G401.6 (cell line): ENCODE measurements at regions not wholly inside any gene's neighbourhood (a gene's known extent, or its start where the extent isn't known, plus 50 kb on each side); places are given as distances from the start of the nearest gene placed in this dataset.
"Not testable (repeated sequence)": the region's sequence is repeated elsewhere in the genome, so short reads cannot be mapped to it uniquely, and the experiment has no call there.

Experiments
- FAIRE-seq: peaks from 2 replicates; lab custom pipeline; 2012; peaks lifted over from hg19 to GRCh38; lab: Jason Lieb, UNC

DNA sequence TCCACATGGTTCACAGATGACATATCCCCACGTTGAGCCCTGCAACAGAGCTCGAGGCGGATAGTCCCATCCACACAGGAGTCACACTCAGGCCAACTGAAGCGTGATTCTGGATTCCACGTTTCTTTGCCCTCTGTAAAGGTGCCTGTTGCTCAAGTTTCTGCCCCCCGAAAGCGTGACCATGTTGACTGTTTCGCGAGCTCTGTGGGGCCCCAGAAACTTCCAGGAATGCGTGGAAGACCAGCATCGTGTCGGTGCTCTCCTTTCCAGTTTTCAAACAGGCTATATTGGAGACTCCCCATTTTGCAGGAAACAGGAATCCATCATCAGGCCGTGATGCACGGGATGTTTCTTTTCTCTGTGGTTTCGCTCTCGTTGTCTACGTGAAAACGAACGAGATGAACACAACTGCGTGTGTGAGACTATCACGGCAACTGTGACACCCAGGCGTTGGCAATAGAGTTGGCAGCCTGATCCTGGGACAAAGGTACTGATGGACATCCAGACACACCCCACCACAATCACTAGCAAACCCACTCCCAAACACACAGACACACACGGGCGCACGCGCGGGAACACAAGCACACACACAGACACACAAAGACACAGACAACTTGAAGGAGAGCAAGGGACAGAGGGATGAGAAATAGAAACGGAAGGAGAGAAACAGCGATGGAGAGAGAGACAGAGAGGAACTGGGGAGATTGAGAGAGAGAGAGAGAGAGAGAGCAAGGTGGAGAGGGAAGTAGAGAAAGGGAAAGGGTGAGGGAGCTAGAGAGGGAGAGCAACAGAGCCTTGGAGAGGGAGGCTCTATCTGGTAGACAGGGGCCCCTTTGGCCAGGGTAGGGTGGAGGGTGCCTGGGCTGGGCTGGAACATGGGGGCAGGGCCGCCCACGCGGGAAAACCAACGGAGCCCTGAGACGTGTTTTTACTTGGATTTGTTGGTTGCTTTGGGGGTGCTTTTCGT, 1609.3 kb downstream of the SPATA31A7 start:
- FAIRE-seq: not testable (repeated sequence)

DNA sequence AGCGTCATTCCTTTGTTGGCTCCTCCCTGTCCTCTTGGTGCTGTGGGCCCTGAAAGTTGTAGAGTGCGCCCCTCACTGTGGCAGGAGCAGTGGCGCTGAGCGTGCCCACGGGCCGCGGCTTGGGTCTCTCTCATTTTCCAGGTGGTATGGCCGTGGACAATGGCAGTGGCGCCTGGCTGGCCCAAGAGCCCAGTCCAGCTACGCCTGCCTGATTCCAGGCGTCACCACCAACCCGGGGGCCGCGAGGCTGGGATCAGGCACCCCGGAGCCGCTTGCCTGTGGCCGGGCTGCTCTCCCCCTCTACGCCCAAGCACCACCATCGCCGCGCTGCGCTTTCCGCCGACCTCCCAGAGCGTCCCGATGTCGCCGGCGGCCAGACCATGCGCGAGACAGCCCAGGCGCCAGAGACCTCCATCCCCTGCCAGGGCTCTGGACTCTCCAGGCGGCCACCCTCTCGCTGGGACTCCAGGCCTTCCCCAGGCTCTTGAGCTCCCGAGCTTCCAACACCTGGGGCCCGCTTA, 1610.1 kb downstream of the SPATA31A7 start:
- FAIRE-seq: not testable (repeated sequence)

- not testable (repeated sequence) for FAIRE-seq
These were observed 1610.9 kb downstream of the SPATA31A7 start for GRCh38 chr9:62800451-62801371.

DNA sequence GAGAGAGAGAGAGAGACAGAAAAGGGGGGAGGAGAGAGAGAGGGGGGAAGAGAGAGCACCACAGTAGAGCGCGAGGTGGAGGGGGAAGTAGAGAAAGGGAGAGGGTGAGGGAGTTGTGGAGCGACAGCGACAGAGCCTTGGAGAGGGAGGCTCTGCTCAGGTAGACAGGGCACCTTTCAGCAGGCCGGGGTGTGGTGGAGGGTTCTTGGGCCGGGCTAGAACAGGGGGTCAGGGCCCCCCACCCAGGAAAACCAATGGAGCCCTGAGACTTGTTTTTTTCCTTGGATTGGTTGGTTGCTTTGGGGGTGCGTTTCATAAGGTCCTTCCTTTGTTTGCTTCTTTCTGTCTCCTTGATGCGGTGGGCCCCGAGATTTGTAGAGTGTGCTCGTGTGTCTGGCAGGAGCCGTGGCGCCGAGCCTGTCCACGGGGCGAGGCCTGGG, 1611.6 kb downstream of the SPATA31A7 start:
- FAIRE-seq: not testable (repeated sequence)

DNA sequence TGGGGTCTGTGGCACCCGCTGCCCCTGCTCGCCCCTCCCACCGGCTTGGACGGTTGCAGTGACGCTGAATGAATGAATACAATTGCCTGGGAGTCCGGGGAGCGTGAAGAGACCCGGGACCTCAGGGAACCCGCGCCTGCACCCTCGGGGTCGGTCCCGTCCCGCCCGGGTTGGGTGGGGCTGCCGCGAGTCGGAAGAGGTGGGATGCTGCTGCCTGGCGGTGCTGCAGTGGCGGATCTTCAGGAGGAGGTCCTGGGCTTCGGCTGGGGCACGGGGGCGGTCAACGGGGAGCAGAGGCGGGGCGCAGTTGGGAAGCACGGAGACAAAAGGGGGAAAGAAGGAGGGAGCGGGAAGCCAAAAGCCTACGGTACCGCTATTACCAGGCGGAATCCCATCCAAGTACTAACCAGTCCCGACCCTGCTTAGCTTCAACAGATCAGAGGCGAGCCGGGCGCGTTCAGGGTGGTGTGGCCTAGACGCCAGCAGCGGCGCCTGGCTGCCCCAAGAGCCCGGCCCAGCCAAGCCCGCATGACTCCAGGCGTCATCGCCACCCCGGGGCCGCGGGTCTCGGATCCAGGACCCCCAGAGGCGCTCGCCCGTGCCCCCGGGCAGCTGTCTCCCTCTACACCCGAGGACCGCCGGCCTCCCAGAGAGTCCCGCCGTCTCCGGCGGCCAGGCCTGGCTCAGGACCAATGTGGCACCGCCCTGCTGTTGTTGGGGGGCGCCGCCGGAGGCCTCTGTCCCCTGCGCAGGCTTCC, 1612.3 kb downstream of the SPATA31A7 start:
- FAIRE-seq: not testable (repeated sequence)

GRCh38 chr9:62802719-62803079, 1612.9 kb downstream of the SPATA31A7 start:
- FAIRE-seq: not testable (repeated sequence)

- not testable (repeated sequence) for FAIRE-seq
These were observed 1613.3 kb downstream of the SPATA31A7 start for GRCh38 chr9:62803099-62803498.

- not testable (repeated sequence) for FAIRE-seq
These were observed 1614.5 kb downstream of the SPATA31A7 start for GRCh38 chr9:62804314-62804713.

DNA sequence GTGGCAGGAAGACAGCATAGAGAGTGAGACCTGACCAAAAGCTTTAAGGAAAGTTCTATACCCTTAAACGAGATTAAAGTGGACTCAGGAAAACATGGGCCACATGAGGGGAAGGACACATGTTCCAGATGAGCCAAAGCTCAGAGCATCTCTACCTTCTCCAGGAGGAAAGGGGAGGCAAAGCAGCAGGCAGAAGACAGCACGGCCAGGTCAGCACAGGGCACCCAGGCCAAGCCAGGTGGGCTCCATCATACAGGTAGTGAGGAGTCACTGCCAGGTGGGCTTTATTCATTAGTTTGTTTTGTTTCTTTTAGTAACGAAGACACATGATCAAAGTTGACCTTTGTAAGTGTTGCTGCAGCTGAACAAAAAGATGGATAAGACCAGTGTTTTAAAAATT, 1617.6 kb downstream of the SPATA31A7 start:
- FAIRE-seq: not testable (repeated sequence)

- FAIRE-seq: not testable (repeated sequence)
These were observed 1618.2 kb downstream of the SPATA31A7 start for GRCh38 chr9:62808081-62808480.

- FAIRE-seq: not testable (repeated sequence)
These were observed 1620.5 kb downstream of the SPATA31A7 start for GRCh38 chr9:62810318-62810717.

- not testable (repeated sequence) for FAIRE-seq
These were observed 1621.0 kb downstream of the SPATA31A7 start for GRCh38 chr9:62810811-62811315.

DNA sequence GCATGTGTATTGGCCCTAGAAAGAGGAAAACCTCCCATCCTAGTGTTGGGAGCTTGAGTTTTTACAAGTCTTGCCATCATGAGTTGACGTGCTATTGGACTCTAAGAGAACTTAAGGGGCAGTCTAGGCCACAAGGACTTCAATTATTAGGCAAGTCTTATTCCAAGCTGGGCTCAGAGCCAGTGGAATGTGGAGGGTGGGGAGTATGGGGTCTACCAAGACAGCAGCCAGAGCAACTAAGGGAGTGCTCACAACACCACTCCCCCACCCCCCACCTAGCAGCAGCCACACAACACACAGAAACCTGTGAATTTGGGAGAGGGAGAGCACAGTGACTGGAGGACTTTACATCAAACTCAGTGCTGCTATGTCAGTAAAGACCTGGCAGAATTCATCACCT, 1625.6 kb downstream of the SPATA31A7 start:
- FAIRE-seq: not testable (repeated sequence)

GRCh38 chr9:62816331-62816730, 1626.5 kb downstream of the SPATA31A7 start:
- FAIRE-seq: not testable (repeated sequence)

DNA sequence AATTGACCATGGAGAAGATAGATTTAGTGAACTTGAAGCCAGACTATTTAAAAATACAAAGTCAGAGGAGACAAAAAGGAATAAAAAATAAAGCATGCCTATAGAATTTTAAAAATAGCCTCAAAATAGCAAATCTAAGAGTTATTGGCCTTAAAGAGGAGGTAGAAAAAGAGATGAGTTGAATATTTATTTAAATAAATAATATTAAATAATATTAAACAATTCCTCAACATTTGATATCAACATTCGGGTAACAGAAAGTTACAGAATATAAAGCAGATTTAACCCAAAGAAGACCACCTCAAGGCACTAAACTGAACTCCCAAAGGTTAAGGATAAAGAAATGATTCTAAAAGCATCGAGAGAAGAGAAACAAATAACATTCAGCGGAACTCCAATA, 1627.4 kb downstream of the SPATA31A7 start:
- not testable (repeated sequence) for FAIRE-seq

DNA sequence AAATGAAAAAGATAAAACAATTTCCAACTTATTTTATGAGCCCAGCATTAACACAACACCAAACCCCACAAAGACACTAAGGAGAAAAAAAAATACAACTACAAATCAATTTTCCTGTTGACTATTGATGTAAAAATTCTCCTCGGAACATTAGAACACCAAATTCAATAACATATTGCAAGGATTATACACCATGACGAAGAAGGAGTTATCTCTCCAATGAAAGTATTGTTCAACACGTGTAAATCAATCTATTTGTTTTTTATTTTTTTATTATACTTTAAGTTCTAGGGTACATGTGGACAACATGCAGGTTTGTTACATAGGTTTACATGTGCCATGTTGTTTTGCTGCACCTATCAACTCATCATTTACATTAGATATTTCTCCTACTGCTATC, 1632.3 kb downstream of the SPATA31A7 start:
- FAIRE-seq: not testable (repeated sequence)

DNA sequence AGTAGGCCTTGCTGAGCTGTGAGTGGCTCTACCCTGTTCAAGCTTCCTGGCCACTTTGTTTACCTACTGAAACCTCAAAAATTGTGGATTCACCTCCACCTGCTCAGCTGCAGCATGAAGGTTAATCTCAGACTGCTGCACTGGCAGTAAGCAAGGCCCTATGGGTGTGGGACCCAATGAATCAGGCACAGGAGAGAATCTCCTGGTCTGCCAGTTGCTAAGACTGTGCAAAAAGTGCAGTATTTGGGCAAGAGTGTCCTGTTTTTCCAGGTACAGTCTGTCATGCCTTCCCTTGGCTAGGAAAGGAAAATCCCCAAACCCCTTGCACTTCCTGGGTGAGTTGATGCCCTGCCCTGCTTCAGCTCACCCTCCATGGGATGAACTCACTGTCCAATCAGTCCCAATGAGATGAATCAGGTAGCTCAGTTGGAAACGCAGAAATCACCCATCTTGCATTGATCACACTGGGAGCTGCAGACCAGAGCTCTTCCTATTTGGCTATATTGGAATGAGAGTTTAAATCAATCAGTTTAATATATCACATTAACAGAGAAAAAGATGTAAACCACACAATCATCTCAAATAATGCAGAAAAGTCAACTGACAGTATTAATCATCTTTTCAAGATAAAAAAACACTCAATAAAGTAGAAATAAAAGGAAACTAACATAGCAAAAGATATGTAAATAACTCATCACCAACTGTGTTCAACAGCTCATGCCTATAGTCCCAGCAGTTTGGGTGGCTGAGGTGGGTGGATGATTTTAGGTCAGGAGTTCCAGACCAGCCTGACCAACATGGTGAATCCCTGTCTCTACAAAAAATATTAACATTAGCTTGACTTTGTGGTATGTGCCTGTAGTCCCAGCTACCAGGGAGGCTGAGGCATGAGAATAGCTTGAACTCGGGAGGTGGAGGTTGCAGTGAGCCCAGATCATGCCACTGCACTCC, 1638.4 kb downstream of the SPATA31A7 start:
- FAIRE-seq: not testable (repeated sequence)

DNA sequence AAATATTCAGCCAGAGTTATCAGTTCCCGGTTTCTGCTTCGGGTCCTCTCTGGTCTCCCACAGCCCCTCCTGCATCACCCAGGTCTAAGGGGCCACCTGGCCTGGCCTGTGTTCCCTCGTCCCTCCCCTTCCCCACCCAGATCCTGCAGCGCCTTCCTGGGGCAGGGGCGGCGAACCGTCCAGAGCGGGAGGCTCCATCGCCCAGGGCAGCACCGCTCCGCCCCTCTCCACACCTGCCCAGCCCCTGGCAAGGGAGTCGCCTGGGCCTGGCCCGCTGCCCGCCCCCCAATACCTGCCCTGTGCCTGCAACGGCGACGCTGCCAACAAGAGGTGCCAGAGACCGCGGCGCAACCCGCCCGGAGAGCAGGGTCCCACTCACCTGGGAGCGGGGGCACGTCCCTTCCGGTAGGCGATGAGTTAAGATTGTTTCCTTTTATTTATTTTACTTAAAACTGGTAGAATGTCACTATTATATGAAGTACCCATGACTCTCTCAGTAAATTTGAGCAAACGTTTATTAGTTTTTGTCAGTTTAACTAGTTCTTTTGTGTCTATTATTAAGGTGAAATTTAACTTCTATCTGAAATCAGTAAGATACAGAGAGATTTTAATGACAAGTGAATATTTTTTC, 1641.1 kb downstream of the SPATA31A7 start:
- not testable (repeated sequence) for FAIRE-seq

DNA sequence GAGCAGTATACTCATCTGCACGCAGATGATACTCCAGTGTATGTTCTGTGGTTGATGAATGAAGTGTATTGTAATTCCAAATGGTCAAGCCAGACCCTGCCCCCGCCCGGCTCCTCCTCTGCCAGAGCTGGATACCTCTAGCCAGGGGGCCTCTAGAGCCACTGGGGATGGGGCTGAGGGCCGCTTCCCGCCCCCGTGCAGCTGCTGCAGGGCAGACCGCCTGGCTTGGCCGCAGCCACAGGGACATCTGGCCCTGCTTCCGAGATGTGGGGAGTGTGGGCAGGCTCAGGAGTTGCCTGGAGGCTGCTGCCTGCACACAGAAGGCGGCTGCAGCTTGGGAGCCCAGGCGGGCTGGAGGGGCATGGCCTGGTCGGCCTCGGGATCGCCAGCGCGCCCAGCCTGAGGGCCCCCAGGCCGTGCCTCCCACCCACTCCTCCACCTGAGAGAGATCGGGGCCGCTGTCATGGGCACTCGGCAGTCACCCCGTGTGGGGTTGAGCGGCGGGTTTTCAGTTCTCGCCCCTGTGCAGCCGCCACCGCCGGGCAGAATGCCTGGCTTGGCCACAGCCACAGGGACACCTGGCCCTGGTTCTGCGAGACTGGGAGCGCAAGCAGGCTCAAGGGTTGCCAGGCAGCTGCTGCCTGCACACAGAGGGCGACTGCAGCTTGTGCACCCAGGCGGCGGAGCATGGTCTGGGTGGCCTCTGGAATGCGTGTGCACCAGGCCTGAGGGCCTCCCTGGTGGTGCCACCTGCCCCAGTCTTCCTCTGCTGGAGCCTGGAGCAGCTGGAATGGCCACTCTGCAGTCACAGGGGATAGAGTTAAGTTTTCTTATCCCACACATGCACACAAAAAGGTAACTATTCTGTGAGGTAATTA, 1643.7 kb downstream of the SPATA31A7 start:
- not testable (repeated sequence) for FAIRE-seq
